HepG2 (cell line): ENCODE measurements at regions not wholly inside any gene's neighbourhood (a gene's known extent, or its start where the extent isn't known, plus 50 kb on each side); places are given as distances from the start of the nearest gene placed in this dataset.
A peak's percentile ranks its signal among the peaks of the same experiment; 100 is the strongest.

Source experiments
- CBFB ChIP-seq: sonication (generic); formaldehyde crosslinking; IDR thresholded peaks from 2 replicates; pipeline ENCODE4 v1.4.0; 2020; ENCODE audit warnings: missing genetic modification reagents
- CENPX ChIP-seq: sonication (generic); formaldehyde crosslinking; IDR thresholded peaks from 2 replicates; pipeline ENCODE4 v1.9.0; 2021; ENCODE audit warnings: mild to moderate bottlenecking, missing genetic modification reagents, moderate library complexity
- HOXD1 ChIP-seq: sonication (generic); formaldehyde crosslinking; IDR thresholded peaks from 2 replicates; pipeline ENCODE4 v1.5.0; 2020; ENCODE audit warnings: missing genetic modification reagents
- IKZF1 ChIP-seq: fragments of 450-650 bp; IDR thresholded peaks from 2 replicates; pipeline ENCODE4 v1.7.1; 2016
- MZF1 ChIP-seq: sonication (generic); formaldehyde crosslinking; IDR thresholded peaks from 2 replicates; pipeline ENCODE4 v1.8.1; 2023; ENCODE audit warnings: mild to moderate bottlenecking, missing genetic modification reagents, borderline replicate concordance
- NR1H2 ChIP-seq: sonication (generic); formaldehyde crosslinking; IDR thresholded peaks from 2 replicates; pipeline ENCODE4 v1.8.1; 2022; ENCODE audit warnings: low read depth, missing genetic modification reagents, borderline replicate concordance
- SRSF1 ChIP-seq: fragments of 200-400 bp; formaldehyde crosslinking; optimal IDR thresholded peaks from 2 replicates; pipeline ENCODE3; 2017; ENCODE audit warnings: mild to moderate bottlenecking, low read depth, low read length, moderate library complexity
- ZNF138 ChIP-seq: sonication (generic); formaldehyde crosslinking; IDR thresholded peaks from 2 replicates; pipeline ENCODE4 v1.5.0; 2020; ENCODE audit warnings: mild to moderate bottlenecking, low read depth, missing genetic modification reagents
- ZNF547 ChIP-seq: sonication (generic); formaldehyde crosslinking; IDR thresholded peaks from 2 replicates; pipeline ENCODE4 v1.5.1; 2020; ENCODE audit warnings: mild to moderate bottlenecking, missing genetic modification reagents
- ZNF552 ChIP-seq: sonication (generic); formaldehyde crosslinking; IDR thresholded peaks from 2 replicates; pipeline ENCODE4 v1.9.0; 2022; ENCODE audit warnings: missing genetic modification reagents, mild to moderate bottlenecking, borderline replicate concordance
- ZNF616 ChIP-seq: sonication (generic); formaldehyde crosslinking; IDR thresholded peaks from 2 replicates; pipeline ENCODE4 v1.5.0; 2020; ENCODE audit warnings: low read depth, mild to moderate bottlenecking, missing genetic modification reagents
- ZNF670 ChIP-seq: sonication (generic); formaldehyde crosslinking; IDR thresholded peaks from 2 replicates; pipeline ENCODE4 v1.8.0; 2022; ENCODE audit warnings: mild to moderate bottlenecking, missing genetic modification reagents, borderline replicate concordance
- ZNF720 ChIP-seq: sonication (generic); formaldehyde crosslinking; IDR thresholded peaks from 2 replicates; pipeline ENCODE4 v1.4.0; 2020; ENCODE audit warnings: missing genetic modification reagents
- ZNF841 ChIP-seq: sonication (generic); formaldehyde crosslinking; IDR thresholded peaks from 2 replicates; pipeline ENCODE4 v1.8.1; 2023; ENCODE audit warnings: missing genetic modification reagents, borderline replicate concordance
- TF ChIP-seq, protein P1 (sequence below): sonication (generic); formaldehyde crosslinking; IDR thresholded peaks from 2 replicates; pipeline ENCODE4 v1.4.0; 2020; ENCODE audit warnings: low read depth, missing genetic modification reagents
- TF ChIP-seq, protein P2 (sequence below), 2 experiments: fragments of 450-650 bp in 1 of 2; sonication (generic) in 1 of 2; formaldehyde crosslinking; IDR thresholded peaks; 2 replicates each; pipeline versions ENCODE4 v1.5.0 to v1.8.0; 2020 to 2022; ENCODE audit warnings: mild to moderate bottlenecking in 1 of 2, missing genetic modification reagents in 1 of 2
- TF ChIP-seq, protein P3 (sequence below): sonication (generic); formaldehyde crosslinking; IDR thresholded peaks from 2 replicates; pipeline ENCODE4 v1.4.0; 2020; ENCODE audit warnings: mild to moderate bottlenecking, missing genetic modification reagents
- TF ChIP-seq, protein P4 (sequence below): sonication (generic); formaldehyde crosslinking; IDR thresholded peaks from 2 replicates; pipeline ENCODE4 v1.8.1; 2023; ENCODE audit warnings: mild to moderate bottlenecking, missing genetic modification reagents
- TF ChIP-seq, protein P5 (sequence below): sonication (generic); formaldehyde crosslinking; IDR thresholded peaks from 2 replicates; pipeline ENCODE4 v1.8.1; 2023; ENCODE audit warnings: mild to moderate bottlenecking, inconsistent platforms, moderate library complexity, missing genetic modification reagents, borderline replicate concordance

DNA sequence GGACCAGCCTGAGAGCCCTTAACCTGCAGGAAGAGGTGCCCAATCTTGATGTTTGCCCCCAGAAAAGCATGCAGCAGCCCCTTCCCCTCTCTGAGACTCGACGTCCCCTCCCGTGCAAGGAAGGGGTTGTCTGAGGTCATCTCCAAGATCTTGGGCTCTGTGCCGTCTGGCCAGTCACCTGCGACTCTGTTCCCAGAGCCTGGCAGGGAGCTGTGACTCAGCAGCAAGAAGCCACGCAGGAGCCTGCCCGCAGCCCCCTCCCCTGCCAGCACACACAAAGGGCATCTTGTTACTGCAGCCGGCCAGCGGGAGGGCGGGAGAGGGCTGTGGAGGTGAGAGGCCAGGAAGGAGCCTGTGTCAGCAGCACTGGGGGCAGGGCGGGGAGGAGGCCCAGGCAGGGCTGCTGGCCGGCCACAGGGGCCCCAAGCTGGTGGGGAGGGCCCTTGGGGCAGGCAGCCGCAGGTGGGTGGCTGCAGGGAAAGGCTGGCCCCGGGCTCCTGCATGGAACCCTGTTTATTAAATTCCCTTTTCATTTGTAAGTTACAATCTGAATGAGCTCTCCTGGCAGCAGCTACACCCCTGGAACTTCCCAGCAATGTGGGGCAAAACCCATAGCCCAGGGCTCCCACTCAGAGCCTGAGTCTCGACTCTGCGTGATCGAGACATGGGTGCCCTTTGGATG, 103.7 kb upstream of the ZMIZ1 start (continued):
- TF ChIP-seq, protein P1, sequence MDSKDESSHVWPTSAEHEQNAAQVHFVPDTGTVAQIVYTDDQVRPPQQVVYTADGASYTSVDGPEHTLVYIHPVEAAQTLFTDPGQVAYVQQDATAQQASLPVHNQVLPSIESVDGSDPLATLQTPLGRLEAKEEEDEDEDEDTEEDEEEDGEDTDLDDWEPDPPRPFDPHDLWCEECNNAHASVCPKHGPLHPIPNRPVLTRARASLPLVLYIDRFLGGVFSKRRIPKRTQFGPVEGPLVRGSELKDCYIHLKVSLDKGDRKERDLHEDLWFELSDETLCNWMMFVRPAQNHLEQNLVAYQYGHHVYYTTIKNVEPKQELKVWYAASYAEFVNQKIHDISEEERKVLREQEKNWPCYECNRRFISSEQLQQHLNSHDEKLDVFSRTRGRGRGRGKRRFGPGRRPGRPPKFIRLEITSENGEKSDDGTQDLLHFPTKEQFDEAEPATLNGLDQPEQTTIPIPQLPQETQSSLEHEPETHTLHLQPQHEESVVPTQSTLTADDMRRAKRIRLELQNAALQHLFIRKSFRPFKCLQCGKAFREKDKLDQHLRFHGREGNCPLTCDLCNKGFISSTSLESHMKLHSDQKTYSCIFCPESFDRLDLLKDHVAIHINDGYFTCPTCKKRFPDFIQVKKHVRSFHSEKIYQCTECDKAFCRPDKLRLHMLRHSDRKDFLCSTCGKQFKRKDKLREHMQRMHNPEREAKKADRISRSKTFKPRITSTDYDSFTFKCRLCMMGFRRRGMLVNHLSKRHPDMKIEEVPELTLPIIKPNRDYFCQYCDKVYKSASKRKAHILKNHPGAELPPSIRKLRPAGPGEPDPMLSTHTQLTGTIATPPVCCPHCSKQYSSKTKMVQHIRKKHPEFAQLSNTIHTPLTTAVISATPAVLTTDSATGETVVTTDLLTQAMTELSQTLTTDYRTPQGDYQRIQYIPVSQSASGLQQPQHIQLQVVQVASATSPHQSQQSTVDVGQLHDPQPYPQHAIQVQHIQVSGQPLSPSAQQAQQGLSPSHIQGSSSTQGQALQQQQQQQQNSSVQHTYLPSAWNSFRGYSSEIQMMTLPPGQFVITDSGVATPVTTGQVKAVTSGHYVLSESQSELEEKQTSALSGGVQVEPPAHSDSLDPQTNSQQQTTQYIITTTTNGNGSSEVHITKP (CRISPR knock-in tag), result 0 out of 2 replicates have a peak, but pooled peaks have one; percentile 55
- no peak for TF ChIP-seq IKZF1
- TF ChIP-seq, protein P2, sequence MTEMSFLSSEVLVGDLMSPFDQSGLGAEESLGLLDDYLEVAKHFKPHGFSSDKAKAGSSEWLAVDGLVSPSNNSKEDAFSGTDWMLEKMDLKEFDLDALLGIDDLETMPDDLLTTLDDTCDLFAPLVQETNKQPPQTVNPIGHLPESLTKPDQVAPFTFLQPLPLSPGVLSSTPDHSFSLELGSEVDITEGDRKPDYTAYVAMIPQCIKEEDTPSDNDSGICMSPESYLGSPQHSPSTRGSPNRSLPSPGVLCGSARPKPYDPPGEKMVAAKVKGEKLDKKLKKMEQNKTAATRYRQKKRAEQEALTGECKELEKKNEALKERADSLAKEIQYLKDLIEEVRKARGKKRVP (CRISPR knock-in tag; IDR thresholded peaks at IDR 0.05), result peak in 1 of 2 experiments; percentile 73; a peak in 1 of 4 replicates
- TF ChIP-seq MZF1 (CRISPR knock-in tag), result no peak
- no peak for TF ChIP-seq ZNF138
- TF ChIP-seq NR1H2, result no peak
- no peak for TF ChIP-seq CENPX (CRISPR knock-in tag)
- TF ChIP-seq, protein P3, sequence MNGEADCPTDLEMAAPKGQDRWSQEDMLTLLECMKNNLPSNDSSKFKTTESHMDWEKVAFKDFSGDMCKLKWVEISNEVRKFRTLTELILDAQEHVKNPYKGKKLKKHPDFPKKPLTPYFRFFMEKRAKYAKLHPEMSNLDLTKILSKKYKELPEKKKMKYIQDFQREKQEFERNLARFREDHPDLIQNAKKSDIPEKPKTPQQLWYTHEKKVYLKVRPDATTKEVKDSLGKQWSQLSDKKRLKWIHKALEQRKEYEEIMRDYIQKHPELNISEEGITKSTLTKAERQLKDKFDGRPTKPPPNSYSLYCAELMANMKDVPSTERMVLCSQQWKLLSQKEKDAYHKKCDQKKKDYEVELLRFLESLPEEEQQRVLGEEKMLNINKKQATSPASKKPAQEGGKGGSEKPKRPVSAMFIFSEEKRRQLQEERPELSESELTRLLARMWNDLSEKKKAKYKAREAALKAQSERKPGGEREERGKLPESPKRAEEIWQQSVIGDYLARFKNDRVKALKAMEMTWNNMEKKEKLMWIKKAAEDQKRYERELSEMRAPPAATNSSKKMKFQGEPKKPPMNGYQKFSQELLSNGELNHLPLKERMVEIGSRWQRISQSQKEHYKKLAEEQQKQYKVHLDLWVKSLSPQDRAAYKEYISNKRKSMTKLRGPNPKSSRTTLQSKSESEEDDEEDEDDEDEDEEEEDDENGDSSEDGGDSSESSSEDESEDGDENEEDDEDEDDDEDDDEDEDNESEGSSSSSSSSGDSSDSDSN, result peak; percentile 95
- TF ChIP-seq CBFB (CRISPR knock-in tag), result peak; percentile 56; the same call in 1 of the 2 replicates
- TF ChIP-seq, protein P4, sequence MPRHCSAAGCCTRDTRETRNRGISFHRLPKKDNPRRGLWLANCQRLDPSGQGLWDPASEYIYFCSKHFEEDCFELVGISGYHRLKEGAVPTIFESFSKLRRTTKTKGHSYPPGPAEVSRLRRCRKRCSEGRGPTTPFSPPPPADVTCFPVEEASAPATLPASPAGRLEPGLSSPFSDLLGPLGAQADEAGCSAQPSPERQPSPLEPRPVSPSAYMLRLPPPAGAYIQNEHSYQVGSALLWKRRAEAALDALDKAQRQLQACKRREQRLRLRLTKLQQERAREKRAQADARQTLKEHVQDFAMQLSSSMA (CRISPR knock-in tag), result 0 out of 2 replicates have a peak, but pooled peaks have one; percentile 59
- TF ChIP-seq ZNF720 (CRISPR knock-in tag), result no peak
- TF ChIP-seq ZNF616 (CRISPR knock-in tag), result no peak
- peak; percentile 75; the same call in 1 of the 2 replicates for TF ChIP-seq ZNF670 (CRISPR knock-in tag)
- TF ChIP-seq HOXD1 (CRISPR knock-in tag), result no peak
- TF ChIP-seq ZNF841 (CRISPR knock-in tag), result no peak
- peak; percentile 83 for TF ChIP-seq ZNF547 (CRISPR knock-in tag)
- no peak; the same call in 1 of the 2 replicates for TF ChIP-seq ZNF552 (CRISPR knock-in tag)
- no peak for TF ChIP-seq SRSF1
- TF ChIP-seq, protein P5, sequence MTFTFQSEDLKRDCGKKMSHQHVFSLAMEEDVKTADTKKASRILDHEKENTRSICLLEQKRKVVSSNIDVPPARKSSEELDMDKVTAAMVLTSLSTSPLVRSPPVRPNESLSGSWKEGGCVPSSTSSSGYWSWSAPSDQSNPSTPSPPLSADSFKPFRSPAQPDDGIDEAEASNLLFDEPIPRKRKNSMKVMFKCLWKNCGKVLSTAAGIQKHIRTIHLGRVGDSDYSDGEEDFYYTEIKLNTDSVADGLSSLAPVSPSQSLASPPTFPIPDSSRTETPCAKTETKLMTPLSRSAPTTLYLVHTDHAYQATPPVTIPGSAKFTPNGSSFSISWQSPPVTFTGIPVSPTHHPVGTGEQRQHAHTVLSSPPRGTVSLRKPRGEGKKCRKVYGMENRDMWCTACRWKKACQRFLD (CRISPR knock-in tag), result no peak; the same call in 1 of the 2 replicates
